ENCODE measurements at regions not wholly inside any gene's neighbourhood (a gene's known extent, or its start where the extent isn't known, plus 50 kb on each side); places are given as distances from the start of the nearest gene placed in this dataset.
A peak's percentile ranks its signal among the peaks of the same experiment; 100 is the strongest.

DNA sequence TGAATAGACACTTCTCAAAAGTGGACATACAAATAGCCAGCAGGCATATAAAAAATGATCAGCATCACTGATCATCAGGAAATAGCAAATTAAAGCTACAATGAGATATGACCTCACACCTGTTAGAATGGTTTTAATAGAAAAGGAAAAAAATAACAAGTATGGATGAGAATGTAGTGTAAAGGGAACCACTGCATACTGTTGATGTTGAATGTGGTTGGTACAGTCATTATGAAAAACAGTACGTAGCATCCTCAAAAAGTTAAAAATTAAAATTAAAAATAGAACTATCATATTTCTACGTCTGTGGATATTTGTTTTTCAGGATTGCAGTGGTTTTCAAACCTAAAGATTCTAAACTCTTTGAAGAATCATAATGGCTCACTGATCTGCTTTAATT lies 215.1 kb upstream of the NREP start:
- 89 to 94% methylated on average over 2 of the region's 2 CpGs for WGBS, 2 donors
- H3K9me3 ChIP-seq, result no peaks in the 10 kb centered on the region
- DNase-seq (ENCODE audit: low spot score in 2 of 2), result no peak

DNA sequence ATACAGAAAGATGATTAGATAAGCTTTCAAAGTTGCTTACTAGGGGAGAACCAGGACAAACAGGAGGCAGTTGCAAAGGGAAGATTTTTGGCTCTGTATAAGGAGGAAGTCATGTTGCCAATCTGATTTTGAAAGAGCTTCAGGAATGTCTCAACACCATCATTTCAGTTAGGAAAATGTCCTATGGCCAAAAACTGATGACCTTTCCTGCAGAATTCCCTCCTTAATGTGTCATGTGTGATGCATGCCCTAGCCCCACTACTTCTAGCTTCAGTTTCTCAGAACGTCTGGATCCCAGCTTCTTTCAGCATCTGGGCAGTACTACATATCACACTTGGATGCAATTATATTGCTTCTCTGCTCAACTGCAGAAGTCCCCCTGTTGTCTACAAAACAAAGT lies 211.5 kb upstream of the NREP start:
- no peak overlapping the region for H3K4me3 ChIP-seq
- H3K4me1 ChIP-seq, result no peaks in the 10 kb centered on the region
- TF ChIP-seq, protein P1, sequence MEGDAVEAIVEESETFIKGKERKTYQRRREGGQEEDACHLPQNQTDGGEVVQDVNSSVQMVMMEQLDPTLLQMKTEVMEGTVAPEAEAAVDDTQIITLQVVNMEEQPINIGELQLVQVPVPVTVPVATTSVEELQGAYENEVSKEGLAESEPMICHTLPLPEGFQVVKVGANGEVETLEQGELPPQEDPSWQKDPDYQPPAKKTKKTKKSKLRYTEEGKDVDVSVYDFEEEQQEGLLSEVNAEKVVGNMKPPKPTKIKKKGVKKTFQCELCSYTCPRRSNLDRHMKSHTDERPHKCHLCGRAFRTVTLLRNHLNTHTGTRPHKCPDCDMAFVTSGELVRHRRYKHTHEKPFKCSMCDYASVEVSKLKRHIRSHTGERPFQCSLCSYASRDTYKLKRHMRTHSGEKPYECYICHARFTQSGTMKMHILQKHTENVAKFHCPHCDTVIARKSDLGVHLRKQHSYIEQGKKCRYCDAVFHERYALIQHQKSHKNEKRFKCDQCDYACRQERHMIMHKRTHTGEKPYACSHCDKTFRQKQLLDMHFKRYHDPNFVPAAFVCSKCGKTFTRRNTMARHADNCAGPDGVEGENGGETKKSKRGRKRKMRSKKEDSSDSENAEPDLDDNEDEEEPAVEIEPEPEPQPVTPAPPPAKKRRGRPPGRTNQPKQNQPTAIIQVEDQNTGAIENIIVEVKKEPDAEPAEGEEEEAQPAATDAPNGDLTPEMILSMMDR (IDR thresholded peaks at IDR 0.05), result no peak
- peak in 1 of 2 donors; percentile 36 for TF ChIP-seq EP300 (IDR thresholded peaks at IDR 0.05)
- H3K27ac ChIP-seq, result no peak overlapping the region
- H3K9me3 ChIP-seq, result no peaks in the 10 kb centered on the region
- no peak for DNase-seq (ENCODE audit: low spot score in 2 of 2)
- WGBS, 2 donors, result 61 to 84% methylated on average over 1 of the region's 1 CpG
- no peaks in the 10 kb centered on the region for H3K36me3 ChIP-seq
- no peaks in the 10 kb centered on the region for H3K27me3 ChIP-seq

More for the DNA sequence above, 215.1 kb upstream of the NREP start:
- Histone ChIP-seq H3K4me1 (no peaks in the 10 kb centered on the region), H3K4me3 (no peak overlapping the region), H3K27me3 (no peaks in the 10 kb centered on the region), H3K36me3 (no peaks in the 10 kb centered on the region), H3K27ac (no peak overlapping the region)
- TF ChIP-seq EP300 (IDR thresholded peaks at IDR 0.05) (no peak), POLR2A (IDR thresholded peaks at IDR 0.05) (no peak)
- TF ChIP-seq, protein P1 (IDR thresholded peaks at IDR 0.05), result no peak

DNA sequence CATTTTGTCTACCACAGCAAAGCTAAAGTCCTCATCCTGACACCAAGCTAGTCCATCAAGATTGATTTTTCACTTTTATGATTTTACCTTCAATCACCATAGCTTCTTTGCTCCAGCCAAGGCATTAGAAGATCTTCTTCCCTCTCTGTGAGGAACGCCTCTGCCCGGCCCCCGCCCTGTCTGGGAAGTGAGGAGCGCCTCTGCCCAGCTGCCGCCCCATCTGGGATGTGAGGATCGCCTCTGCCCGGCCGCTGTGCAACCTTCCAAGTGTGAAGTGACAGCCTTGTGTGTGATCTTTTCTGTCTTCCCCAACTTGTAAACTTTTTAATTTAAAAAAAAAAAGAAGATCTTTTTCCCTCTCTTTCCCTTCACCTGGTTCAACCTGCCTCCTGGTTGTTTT lies 210.5 kb upstream of the NREP start:
- WGBS, 2 donors, result 94 to 98% methylated on average over 8 of the region's 8 CpGs
- Histone ChIP-seq H3K27ac (no peak overlapping the region), H3K4me3 (no peak overlapping the region), H3K27me3 (no peaks in the 10 kb centered on the region), H3K9me3 (no peaks in the 10 kb centered on the region), H3K36me3 (no peaks in the 10 kb centered on the region), H3K4me1 (no peaks in the 10 kb centered on the region)
- TF ChIP-seq POLR2A (IDR thresholded peaks at IDR 0.05) (no peak), EP300 (IDR thresholded peaks at IDR 0.05) (no peak)
- TF ChIP-seq, protein P1 (IDR thresholded peaks at IDR 0.05), result no peak
- DNase-seq (ENCODE audit: low spot score in 2 of 2), result no peak

DNA sequence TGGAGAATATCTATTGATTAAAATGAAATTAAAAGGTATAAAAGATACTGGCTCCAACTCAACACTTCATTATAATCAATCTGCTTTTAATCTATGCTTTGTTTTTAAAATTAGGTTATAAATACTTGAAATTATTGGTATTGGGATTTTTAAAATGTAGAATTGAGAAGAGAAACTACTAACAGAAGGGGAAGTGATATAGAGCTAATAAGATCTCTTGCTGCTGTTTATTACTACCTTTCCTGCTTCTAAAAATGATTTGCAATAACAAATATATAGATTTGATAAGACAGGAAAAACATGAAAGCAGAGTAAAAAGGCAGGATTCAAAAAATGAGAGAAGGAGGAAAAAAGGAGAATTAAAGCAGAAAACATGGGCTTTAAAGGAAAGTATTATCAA lies 209.3 kb upstream of the NREP start:
- H3K4me3 ChIP-seq, result no peak overlapping the region
- H3K27ac ChIP-seq, result no peak overlapping the region
- no peaks in the 10 kb centered on the region for H3K36me3 ChIP-seq
- no peaks in the 10 kb centered on the region for H3K27me3 ChIP-seq
- no peak for DNase-seq (ENCODE audit: low spot score in 2 of 2)
- no peak for TF ChIP-seq EP300 (IDR thresholded peaks at IDR 0.05)
- no peak for TF ChIP-seq POLR2A (IDR thresholded peaks at IDR 0.05)
- TF ChIP-seq, protein P1 (IDR thresholded peaks at IDR 0.05), result no peak
- H3K9me3 ChIP-seq, result no peaks in the 10 kb centered on the region
- no peaks in the 10 kb centered on the region for H3K4me1 ChIP-seq

DNA sequence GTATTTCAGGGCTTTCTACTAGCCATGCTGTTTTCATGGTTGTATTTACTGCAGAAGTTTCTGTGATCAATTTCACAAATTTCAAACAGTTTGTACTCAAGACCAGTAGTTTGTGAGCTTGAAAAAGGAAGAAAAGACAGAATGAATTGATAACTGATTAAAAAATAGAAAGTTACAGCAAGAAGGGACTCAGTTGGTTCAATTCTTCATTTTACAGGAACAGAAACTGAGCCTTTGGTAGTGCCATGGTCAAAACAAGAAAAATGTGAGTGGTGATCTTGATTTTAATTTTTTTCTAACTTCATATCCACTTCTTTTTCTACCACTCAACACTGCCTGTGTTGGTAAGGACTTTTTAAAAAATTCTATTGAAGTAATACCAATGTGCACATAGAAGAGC lies 206.6 kb upstream of the NREP start:
- no peak for TF ChIP-seq POLR2A (IDR thresholded peaks at IDR 0.05)
- TF ChIP-seq EP300 (IDR thresholded peaks at IDR 0.05), result no peak
- TF ChIP-seq, protein P1 (IDR thresholded peaks at IDR 0.05), result no peak
- Histone ChIP-seq H3K36me3 (no peaks in the 10 kb centered on the region), H3K9me3 (no peaks in the 10 kb centered on the region), H3K27ac (no peak overlapping the region), H3K4me3 (no peak overlapping the region), H3K27me3 (no peaks in the 10 kb centered on the region), H3K4me1 (no peaks in the 10 kb centered on the region)
- DNase-seq (ENCODE audit: low spot score in 2 of 2), result no peak
